AG10803 (cell line): ENCODE measurements at regions not wholly inside any gene's neighbourhood (a gene's known extent, or its start where the extent isn't known, plus 50 kb on each side); places are given as distances from the start of the nearest gene placed in this dataset.

Source experiments
- DNase-seq: peaks from one replicate; pipeline ENCODE4 v3.0.0; 2010; ENCODE audit warnings: low read depth
- H3K4me3 ChIP-seq: 2 replicates; pipeline ENCODE4 v1.5.1; 2011; ENCODE audit warnings: mild to moderate bottlenecking, low read length, control low read depth
- TF ChIP-seq, protein P1 (sequence below): conservative IDR thresholded peaks from 2 replicates; pipeline ENCODE4 v1.5.1; 2011; ENCODE audit warnings: mild to moderate bottlenecking, low read length, control low read depth, inconsistent platforms

DNA sequence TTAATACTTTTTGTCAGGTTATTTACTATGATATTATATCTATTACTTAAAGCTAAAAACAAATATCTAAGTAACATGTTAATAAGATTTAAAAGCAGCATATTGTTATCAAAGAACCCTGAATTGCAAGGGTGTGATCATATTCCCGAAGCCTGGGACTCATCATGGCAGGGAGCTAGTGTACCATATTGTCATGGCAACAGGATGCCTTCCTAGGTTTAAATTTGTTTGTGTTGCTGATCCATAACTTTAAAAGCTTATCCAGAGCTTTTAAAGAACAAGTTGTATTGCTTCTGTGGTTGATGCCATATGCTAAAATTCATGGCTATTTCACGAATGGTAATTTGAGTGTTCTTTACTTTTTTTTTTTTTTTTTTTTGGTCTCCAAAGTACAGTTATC lies 500.5 kb downstream of the NAV3 start:
- TF ChIP-seq, protein P1, sequence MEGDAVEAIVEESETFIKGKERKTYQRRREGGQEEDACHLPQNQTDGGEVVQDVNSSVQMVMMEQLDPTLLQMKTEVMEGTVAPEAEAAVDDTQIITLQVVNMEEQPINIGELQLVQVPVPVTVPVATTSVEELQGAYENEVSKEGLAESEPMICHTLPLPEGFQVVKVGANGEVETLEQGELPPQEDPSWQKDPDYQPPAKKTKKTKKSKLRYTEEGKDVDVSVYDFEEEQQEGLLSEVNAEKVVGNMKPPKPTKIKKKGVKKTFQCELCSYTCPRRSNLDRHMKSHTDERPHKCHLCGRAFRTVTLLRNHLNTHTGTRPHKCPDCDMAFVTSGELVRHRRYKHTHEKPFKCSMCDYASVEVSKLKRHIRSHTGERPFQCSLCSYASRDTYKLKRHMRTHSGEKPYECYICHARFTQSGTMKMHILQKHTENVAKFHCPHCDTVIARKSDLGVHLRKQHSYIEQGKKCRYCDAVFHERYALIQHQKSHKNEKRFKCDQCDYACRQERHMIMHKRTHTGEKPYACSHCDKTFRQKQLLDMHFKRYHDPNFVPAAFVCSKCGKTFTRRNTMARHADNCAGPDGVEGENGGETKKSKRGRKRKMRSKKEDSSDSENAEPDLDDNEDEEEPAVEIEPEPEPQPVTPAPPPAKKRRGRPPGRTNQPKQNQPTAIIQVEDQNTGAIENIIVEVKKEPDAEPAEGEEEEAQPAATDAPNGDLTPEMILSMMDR, result no peak
- no peak overlapping the region for H3K4me3 ChIP-seq
- no peak for DNase-seq

GRCh38 chr12:78331753-78332152 lies 501.1 kb downstream of the NAV3 start:
- peak; percentile 24 for DNase-seq
- no peak overlapping the region for H3K4me3 ChIP-seq
- TF ChIP-seq, protein P1, result no peak

- TF ChIP-seq, protein P1, result no peak
These were observed 507.5 kb downstream of the NAV3 start for GRCh38 chr12:78338054-78338785.

DNA sequence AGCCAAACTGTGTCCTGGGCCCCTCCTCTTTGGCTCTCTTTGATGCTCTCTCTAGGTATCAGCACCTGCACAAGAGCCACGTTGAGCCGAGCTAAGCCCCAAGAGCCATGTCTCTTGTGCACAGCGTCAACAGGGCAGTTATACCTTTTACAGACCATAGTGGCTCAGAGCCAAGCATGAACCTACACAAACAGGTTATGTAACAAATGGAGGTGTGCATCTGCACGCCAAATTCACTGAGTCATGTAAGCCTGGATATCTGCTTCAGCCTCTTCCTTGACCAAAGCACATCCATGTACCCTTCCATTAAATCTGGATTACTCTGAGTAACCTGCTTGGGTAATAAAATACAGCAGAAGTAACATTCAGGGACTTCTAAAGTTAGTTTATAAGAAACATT lies 509.7 kb downstream of the NAV3 start:
- TF ChIP-seq, protein P1, result no peak
- DNase-seq, result no peak
- H3K4me3 ChIP-seq, result no peak overlapping the region

More at GRCh38 chr12:78338054-78338785, 507.5 kb downstream of the NAV3 start:
- DNase-seq, result no peak
- no peak overlapping the region for H3K4me3 ChIP-seq

GRCh38 chr12:78343657-78344056 lies 513.0 kb downstream of the NAV3 start:
- H3K4me3 ChIP-seq, result no peak overlapping the region
- no peak for DNase-seq
- TF ChIP-seq, protein P1, result no peak

GRCh38 chr12:78359520-78359919 lies 505.1 kb upstream of the SYT1 start:
- DNase-seq, result peak; percentile 50
- H3K4me3 ChIP-seq, result no peak overlapping the region
- TF ChIP-seq, protein P1, result no peak

GRCh38 chr12:78361683-78362082 lies 502.9 kb upstream of the SYT1 start:
- DNase-seq, result no peak
- TF ChIP-seq, protein P1, result no peak
- H3K4me3 ChIP-seq, result no peak overlapping the region
